GM21576 (cell line): ENCODE measurements at regions not wholly inside any gene's neighbourhood (a gene's known extent, or its start where the extent isn't known, plus 50 kb on each side); places are given as distances from the start of the nearest gene placed in this dataset.
"Not testable (repeated sequence)": the region's sequence is repeated elsewhere in the genome, so short reads cannot be mapped to it uniquely, and the experiment has no call there.

ENCODE experiments used
- ATAC-seq: cut with Tn5 transposase; IDR thresholded peaks from one replicate; pipeline ENCODE4 v1.9.1; 2021; ENCODE audit warnings: mild to moderate bottlenecking, moderate library complexity; ENCODE audit not compliant: unreplicated experiment

DNA sequence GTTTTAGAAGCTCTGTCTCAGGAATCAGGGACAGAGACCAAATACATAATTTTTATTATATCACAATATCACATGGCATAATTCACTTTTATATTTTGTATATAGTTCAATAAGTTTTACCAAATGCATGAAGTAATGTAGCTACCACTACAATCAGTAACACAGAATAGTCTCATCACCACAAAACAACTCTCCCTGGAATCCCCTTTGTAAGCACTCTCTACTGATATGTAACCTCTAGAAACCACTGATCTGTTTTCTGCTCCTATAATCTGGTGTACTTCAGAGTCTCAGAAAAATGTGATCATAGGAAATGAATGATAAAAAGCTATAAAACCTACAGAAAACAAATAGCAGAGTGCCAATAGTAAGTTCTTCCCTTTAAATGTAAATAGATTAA, 1465.9 kb downstream of the SPATA31A7 start:
- ATAC-seq = not testable (repeated sequence)

DNA sequence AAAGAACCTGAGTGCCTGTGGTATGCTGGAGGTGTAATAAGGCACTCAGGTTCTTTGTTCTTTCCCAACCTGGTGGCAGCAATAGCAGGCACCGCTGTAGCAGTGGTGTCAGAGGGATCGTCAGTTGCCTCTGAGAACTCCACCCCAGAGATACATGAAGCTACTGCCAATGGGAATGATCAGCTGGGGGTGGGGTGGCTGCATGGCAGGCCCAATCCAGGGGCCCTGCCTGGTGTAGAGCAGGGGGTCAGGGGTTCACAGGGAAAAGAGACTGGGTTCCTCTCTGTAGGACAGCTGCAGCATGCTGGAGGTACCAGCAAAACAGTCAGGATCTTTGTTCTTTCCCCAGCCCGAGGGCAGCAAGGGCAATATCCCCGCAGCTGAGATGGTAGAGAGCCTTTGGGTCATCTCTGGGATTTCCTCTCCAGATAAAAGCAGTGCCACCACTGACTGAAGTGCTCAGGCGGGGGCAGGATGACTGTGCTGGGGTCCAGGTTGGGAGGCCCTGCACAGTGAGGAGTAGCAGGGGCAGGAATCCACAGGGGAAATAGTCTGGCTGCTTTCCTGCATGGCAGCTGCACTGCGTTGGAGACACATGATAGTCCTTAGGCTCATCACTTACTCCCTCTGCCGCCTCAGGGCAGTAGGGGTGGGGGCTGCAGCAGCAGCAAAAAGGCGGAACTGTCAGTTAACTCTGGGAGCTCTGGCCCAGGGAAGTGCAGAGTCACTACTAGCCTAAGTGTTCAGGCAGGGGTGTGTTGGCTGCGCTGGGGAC, 1473.1 kb downstream of the SPATA31A7 start:
- not testable (repeated sequence) for ATAC-seq

DNA sequence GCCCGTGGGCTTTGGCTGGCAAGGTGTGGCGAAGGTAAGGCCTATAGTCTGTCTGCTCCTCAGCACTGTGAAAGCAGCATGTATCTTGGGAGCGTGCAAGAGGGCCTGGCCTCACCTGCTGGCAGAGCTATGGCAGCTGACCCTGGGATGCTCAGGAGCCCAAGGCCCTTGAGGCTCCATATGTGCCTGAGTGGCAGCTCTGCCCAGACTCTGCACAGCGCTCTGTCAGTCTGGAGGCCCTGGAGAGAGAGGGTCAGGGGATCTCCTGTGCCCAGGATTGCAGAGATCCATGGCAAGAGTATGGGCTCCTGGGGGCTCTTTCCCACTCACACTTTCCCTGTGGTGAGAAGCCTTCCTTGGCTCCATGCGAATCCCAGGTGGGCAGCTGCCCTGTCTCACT, 1473.7 kb downstream of the SPATA31A7 start:
- not testable (repeated sequence) for ATAC-seq

- not testable (repeated sequence) for ATAC-seq
Measured at GRCh38 chr9:62667137-62667824, 1477.4 kb downstream of the SPATA31A7 start.

DNA sequence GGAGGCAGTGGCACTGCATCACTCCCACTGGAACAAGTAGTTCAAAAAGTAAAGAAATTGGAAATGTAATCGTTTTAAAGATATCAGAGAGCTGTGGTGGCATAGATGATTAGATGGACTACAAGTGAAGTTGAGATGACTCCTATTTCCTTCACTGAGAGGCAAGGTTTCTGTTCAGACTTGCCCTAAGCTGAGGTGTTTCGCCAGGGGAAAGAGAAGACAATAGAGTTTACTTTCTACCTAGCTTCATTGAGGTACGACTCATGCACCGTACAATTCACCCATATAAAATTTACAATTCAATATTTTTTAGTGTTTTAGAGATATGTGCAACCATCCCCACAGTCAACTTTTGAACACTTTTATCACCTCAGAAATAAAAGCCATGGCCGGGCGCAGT, 1487.2 kb downstream of the SPATA31A7 start:
- not testable (repeated sequence) for ATAC-seq

DNA sequence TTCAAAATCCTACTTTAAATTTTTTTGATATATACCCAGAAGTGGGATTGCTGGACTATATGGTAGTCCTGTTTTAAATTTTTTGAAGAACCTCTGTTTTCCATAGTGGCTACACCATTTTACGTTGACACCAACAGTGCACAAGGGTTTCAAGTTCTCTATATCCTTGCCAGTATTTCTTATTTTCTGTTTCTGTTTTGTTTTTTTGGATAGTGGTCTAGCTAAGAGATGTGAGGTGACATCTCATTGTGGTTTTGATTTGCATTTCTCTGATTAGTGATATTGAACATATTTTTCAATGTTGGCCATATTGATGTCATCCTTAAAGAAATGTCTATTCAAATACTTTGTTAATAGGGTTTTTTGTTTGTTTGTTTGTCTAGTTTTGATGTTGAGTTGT, 1488.5 kb downstream of the SPATA31A7 start:
- peak; percentile 52 for ATAC-seq

- ATAC-seq = peak; percentile 56
Measured at GRCh38 chr9:62679020-62679419, 1489.2 kb downstream of the SPATA31A7 start.

DNA sequence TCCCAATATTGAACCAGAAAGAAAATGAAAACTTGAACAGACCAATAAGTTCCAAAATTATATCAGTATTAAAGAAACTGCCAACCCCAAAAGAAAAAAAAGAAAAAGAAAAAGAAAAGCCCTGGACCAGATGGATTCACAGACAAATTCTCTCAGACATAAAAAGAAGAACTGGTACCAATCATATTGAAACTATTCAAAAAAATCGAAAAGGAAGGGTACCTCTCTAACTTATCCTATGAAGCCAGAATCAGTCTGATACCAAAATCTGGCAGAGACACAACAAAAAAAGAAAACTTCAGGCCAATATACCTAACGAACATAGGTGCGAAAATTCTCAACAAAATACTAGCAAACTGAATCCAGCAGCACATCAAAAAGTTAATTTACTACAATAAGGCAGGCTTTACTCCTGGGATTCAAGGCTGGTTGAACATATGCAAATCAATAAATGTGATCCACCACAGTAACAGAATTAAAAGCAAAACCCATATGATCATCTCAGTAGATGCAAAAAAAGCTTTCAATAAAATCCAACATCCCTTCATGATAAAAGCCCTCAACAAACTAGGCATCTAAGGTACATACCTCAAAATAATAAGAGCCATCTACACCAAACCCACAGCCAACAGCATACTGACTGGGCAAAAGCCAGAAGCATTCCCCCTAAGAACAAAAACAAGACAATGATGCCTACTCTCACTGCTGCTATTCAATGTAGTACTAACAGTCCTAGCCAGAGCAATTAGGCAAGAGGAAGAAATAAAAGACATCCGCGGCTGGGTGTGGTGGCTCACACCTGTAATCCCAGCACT, 1495.2 kb downstream of the SPATA31A7 start:
- peak; percentile 72 for ATAC-seq

GRCh38 chr9:62686313-62686712, 1496.5 kb downstream of the SPATA31A7 start:
- not testable (repeated sequence) for ATAC-seq

GRCh38 chr9:62693019-62693418, 1503.2 kb downstream of the SPATA31A7 start:
- not testable (repeated sequence) for ATAC-seq

DNA sequence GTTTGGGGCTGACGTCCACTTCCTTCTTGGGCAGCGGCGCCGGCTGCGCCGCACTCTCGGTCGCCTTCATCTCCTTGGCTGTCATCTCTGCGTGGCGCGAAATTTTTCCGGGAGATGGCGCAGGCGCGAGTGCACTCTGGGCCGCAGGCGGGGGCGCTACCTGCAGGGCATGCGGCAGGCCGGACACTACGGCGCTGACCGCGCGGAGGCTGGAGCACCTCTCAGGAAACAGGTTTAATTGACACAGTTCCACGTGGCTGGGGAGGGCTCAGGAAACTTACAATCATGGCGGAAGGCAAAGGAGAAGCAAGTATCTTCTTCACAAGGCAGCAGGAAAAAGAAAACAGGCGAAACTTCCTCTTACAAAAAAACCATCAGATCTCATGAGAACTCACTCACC, 1521.5 kb downstream of the SPATA31A7 start:
- not testable (repeated sequence) for ATAC-seq

- ATAC-seq = not testable (repeated sequence)
Measured at GRCh38 chr9:62725580-62725979, 1535.7 kb downstream of the SPATA31A7 start.

- ATAC-seq = peak; percentile 96
Measured at GRCh38 chr9:62730229-62731000, 1540.6 kb downstream of the SPATA31A7 start.

DNA sequence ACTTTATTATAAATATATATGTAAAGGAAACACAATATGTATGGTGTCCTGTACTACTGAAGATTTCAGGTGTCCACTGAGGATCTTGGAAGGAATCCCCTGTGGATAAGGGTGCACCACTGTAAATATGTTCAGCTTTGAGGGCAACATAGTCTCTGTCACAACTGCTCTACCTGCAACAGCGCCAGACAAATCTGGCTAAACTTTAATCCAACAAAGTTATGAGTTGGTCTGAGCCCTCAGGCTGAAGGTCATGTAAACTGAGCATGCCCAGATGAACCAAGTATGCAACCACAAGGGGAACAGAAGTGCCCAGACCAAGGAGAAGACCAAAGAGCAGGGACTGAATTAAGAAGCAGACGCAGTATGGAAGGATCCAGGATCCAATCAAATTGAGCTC, 1541.2 kb downstream of the SPATA31A7 start:
- not testable (repeated sequence) for ATAC-seq

- ATAC-seq = not testable (repeated sequence)
Measured at GRCh38 chr9:62737004-62737606, 1547.3 kb downstream of the SPATA31A7 start.

GRCh38 chr9:62737915-62738314, 1548.1 kb downstream of the SPATA31A7 start:
- ATAC-seq = not testable (repeated sequence)

- ATAC-seq = not testable (repeated sequence)
Measured at GRCh38 chr9:62745774-62746529, 1556.1 kb downstream of the SPATA31A7 start.
